GM10266 (cell line): ENCODE measurements at regions not wholly inside any gene's neighbourhood (a gene's known extent, or its start where the extent isn't known, plus 50 kb on each side); places are given as distances from the start of the nearest gene placed in this dataset.
"Not testable (repeated sequence)": the region's sequence is repeated elsewhere in the genome, so short reads cannot be mapped to it uniquely, and the experiment has no call there.

Experiments used
- DNase-seq: peaks from one replicate; pipeline ENCODE4 v3.0.0; 2012; ENCODE audit errors: extremely low spot score
- CTCF ChIP-seq: IDR thresholded peaks from 2 replicates; pipeline ENCODE4 v1.5.1; 2012; ENCODE audit warnings: mild to moderate bottlenecking, low read depth; ENCODE audit not compliant: control insufficient read depth, insufficient read depth; ENCODE audit errors: missing control alignments

GRCh38 chr7:22051886-22052673, 106.4 kb upstream of the CDCA7L start:
- TF ChIP-seq CTCF, result no peak
- DNase-seq, result no peak

- no peak for DNase-seq
- TF ChIP-seq CTCF, result no peak
Observed at GRCh38 chr7:22049766-22050500, 104.2 kb upstream of the CDCA7L start.

GRCh38 chr7:22043367-22043766, 97.7 kb upstream of the CDCA7L start:
- no peak for DNase-seq
- TF ChIP-seq CTCF, result no peak

GRCh38 chr7:22040923-22041595, 95.4 kb upstream of the CDCA7L start:
- no peak for TF ChIP-seq CTCF
- no peak for DNase-seq

GRCh38 chr7:22039670-22040069, 94.0 kb upstream of the CDCA7L start:
- DNase-seq, result no peak
- no peak for TF ChIP-seq CTCF

- not testable (repeated sequence) for DNase-seq
Observed at GRCh38 chr7:22032356-22032755, 86.7 kb upstream of the CDCA7L start.

- not testable (repeated sequence) for DNase-seq
Observed at GRCh38 chr7:22028656-22029055, 83.0 kb upstream of the CDCA7L start.

GRCh38 chr7:22027475-22027874, 81.8 kb upstream of the CDCA7L start:
- DNase-seq, result no peak
- no peak for TF ChIP-seq CTCF
